Neural cell (in vitro differentiated cells): ENCODE measurements at regions not wholly inside any gene's neighbourhood (a gene's known extent, or its start where the extent isn't known, plus 50 kb on each side); places are given as distances from the start of the nearest gene placed in this dataset.

Source experiments
- EP300 ChIP-seq: fragments of 450-650 bp; conservative IDR thresholded peaks from 2 replicates; pipeline ENCODE4 v1.6.1; 2014; ENCODE audit warnings: antibody characterized with exemption, mild to moderate bottlenecking, moderate library complexity; ENCODE audit not compliant: poor library complexity, severe bottlenecking
- SMC3 ChIP-seq: fragments of 450-650 bp; conservative IDR thresholded peaks from 2 replicates; pipeline ENCODE4 v1.6.1; 2014; ENCODE audit warnings: antibody characterized with exemption, mild to moderate bottlenecking, moderate library complexity; ENCODE audit not compliant: poor library complexity
- TAF1 ChIP-seq: IDR thresholded peaks from 2 replicates; pipeline ENCODE4 v1.6.1; 2012; ENCODE audit warnings: low read depth
- TF ChIP-seq, protein P1 (sequence below): fragments of 450-650 bp; IDR thresholded peaks from 2 replicates; pipeline ENCODE4 v1.5.1; 2014; ENCODE audit warnings: antibody characterized with exemption, mild to moderate bottlenecking, moderate library complexity; ENCODE audit not compliant: poor library complexity, severe bottlenecking
- TF ChIP-seq, protein P2 (sequence below): IDR thresholded peaks from 2 replicates; pipeline ENCODE4 v1.6.1; 2012; ENCODE audit warnings: borderline replicate concordance

GRCh38 chr10:36476399-36476798, 649.0 kb upstream of the ANKRD30A start:
- TF ChIP-seq, protein P1, sequence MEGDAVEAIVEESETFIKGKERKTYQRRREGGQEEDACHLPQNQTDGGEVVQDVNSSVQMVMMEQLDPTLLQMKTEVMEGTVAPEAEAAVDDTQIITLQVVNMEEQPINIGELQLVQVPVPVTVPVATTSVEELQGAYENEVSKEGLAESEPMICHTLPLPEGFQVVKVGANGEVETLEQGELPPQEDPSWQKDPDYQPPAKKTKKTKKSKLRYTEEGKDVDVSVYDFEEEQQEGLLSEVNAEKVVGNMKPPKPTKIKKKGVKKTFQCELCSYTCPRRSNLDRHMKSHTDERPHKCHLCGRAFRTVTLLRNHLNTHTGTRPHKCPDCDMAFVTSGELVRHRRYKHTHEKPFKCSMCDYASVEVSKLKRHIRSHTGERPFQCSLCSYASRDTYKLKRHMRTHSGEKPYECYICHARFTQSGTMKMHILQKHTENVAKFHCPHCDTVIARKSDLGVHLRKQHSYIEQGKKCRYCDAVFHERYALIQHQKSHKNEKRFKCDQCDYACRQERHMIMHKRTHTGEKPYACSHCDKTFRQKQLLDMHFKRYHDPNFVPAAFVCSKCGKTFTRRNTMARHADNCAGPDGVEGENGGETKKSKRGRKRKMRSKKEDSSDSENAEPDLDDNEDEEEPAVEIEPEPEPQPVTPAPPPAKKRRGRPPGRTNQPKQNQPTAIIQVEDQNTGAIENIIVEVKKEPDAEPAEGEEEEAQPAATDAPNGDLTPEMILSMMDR: no peak
- TF ChIP-seq TAF1 (no peak), SMC3 (no peak), EP300 (no peak)
- TF ChIP-seq, protein P2, sequence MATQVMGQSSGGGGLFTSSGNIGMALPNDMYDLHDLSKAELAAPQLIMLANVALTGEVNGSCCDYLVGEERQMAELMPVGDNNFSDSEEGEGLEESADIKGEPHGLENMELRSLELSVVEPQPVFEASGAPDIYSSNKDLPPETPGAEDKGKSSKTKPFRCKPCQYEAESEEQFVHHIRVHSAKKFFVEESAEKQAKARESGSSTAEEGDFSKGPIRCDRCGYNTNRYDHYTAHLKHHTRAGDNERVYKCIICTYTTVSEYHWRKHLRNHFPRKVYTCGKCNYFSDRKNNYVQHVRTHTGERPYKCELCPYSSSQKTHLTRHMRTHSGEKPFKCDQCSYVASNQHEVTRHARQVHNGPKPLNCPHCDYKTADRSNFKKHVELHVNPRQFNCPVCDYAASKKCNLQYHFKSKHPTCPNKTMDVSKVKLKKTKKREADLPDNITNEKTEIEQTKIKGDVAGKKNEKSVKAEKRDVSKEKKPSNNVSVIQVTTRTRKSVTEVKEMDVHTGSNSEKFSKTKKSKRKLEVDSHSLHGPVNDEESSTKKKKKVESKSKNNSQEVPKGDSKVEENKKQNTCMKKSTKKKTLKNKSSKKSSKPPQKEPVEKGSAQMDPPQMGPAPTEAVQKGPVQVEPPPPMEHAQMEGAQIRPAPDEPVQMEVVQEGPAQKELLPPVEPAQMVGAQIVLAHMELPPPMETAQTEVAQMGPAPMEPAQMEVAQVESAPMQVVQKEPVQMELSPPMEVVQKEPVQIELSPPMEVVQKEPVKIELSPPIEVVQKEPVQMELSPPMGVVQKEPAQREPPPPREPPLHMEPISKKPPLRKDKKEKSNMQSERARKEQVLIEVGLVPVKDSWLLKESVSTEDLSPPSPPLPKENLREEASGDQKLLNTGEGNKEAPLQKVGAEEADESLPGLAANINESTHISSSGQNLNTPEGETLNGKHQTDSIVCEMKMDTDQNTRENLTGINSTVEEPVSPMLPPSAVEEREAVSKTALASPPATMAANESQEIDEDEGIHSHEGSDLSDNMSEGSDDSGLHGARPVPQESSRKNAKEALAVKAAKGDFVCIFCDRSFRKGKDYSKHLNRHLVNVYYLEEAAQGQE: no peak
